ENCODE measurements at regions not wholly inside any gene's neighbourhood (a gene's known extent, or its start where the extent isn't known, plus 50 kb on each side); places are given as distances from the start of the nearest gene placed in this dataset.
"Not testable (repeated sequence)": the region's sequence is repeated elsewhere in the genome, so short reads cannot be mapped to it uniquely, and the experiment has no call there.

GRCh38 chr3:194189243-194189791, 53.4 kb downstream of the HES1 start:
- H3K27ac ChIP-seq = no peak overlapping the region
- no peak for TF ChIP-seq CTCF (conservative IDR thresholded peaks at IDR 0.05)

GRCh38 chr3:194191850-194192249, 55.9 kb downstream of the HES1 start:
- not testable (repeated sequence) for H3K27ac ChIP-seq

- TF ChIP-seq CTCF (conservative IDR thresholded peaks at IDR 0.05) = no peak
- no peak overlapping the region for H3K27ac ChIP-seq
These were observed 58.3 kb downstream of the HES1 start for GRCh38 chr3:194194051-194194756.

- no peak overlapping the region for H3K27ac ChIP-seq
- TF ChIP-seq CTCF (conservative IDR thresholded peaks at IDR 0.05) = no peak
These were observed 58.8 kb downstream of the HES1 start for GRCh38 chr3:194194757-194195085.

- no peak overlapping the region for H3K27ac ChIP-seq
- no peak for TF ChIP-seq CTCF (conservative IDR thresholded peaks at IDR 0.05)
These were observed 59.7 kb downstream of the HES1 start for GRCh38 chr3:194195611-194196010.

GRCh38 chr3:194196876-194197275, 60.9 kb downstream of the HES1 start:
- no peak for TF ChIP-seq CTCF (conservative IDR thresholded peaks at IDR 0.05)
- H3K27ac ChIP-seq = no peak overlapping the region

GRCh38 chr3:194197396-194197960, 61.5 kb downstream of the HES1 start:
- TF ChIP-seq CTCF (conservative IDR thresholded peaks at IDR 0.05) = no peak
- H3K27ac ChIP-seq = no peak overlapping the region

Measured in VCaP (cell line).